ENCODE measurements at regions not wholly inside any gene's neighbourhood (a gene's known extent, or its start where the extent isn't known, plus 50 kb on each side); places are given as distances from the start of the nearest gene placed in this dataset.

GRCh38 chr16:52005551-52005950 is 541.4 kb downstream of the TOX3 start:
- no peaks in the 10 kb centered on the region for H3K4me1 ChIP-seq (ENCODE audit: control insufficient read depth, extremely low read depth, insufficient read depth, low read length)
- ChIA-PET POLR2A (no interaction called here), CTCF (no interaction called here)
- no peaks in the 10 kb centered on the region for H3K36me3 ChIP-seq (ENCODE audit: control insufficient read depth in 2 of 2, extremely low read depth in 1 of 2, insufficient read depth in 2 of 2, low read length in 2 of 2)
- DNase-seq (ENCODE audit: low read depth, low spot score), result no peak
- no peak for FAIRE-seq
- TF ChIP-seq, protein P1, sequence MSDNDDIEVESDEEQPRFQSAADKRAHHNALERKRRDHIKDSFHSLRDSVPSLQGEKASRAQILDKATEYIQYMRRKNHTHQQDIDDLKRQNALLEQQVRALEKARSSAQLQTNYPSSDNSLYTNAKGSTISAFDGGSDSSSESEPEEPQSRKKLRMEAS (IDR thresholded peaks at IDR 0.05; ENCODE audit: insufficient read depth, insufficient read length), result no peak
- TF ChIP-seq GATA2 (IDR thresholded peaks at IDR 0.05; ENCODE audit: insufficient read depth, insufficient read length, low read depth, low read length) (no peak), POLR2AphosphoS5 (IDR thresholded peaks at IDR 0.05; ENCODE audit: insufficient read depth, low read depth, low read length) (no peak), JUN (IDR thresholded peaks at IDR 0.05; ENCODE audit: borderline replicate concordance, insufficient read depth, insufficient read length, low read depth) (no peak), POLR2A (IDR thresholded peaks at IDR 0.05; ENCODE audit: low read depth, low read length) (no peak), EZH2 (IDR thresholded peaks at IDR 0.05; ENCODE audit: borderline replicate concordance, low read depth, low read length, severe bottlenecking) (no peak), FOS (IDR thresholded peaks at IDR 0.05; ENCODE audit: borderline replicate concordance, insufficient read depth, low read length) (no peak), MYC (IDR thresholded peaks at IDR 0.05; ENCODE audit: low read depth, low read length) (no peak), CTCF (IDR thresholded peaks at IDR 0.05; ENCODE audit: extremely low read depth in 1 of 2, insufficient read depth in 1 of 2, low read depth in 1 of 2, low read length in 2 of 2) (no peak)
- H3K27ac ChIP-seq (ENCODE audit: insufficient read depth, low read depth, low read length), result no peak overlapping the region
- no peaks in the 10 kb centered on the region for H3K79me2 ChIP-seq (ENCODE audit: control insufficient read depth, insufficient read depth, low read length)
- no peaks in the 10 kb centered on the region for H3K9me1 ChIP-seq (replicated peaks; ENCODE audit: control insufficient read depth, extremely low read depth, insufficient read depth, low read length)
- no peaks in the 10 kb centered on the region for H3K9me3 ChIP-seq (replicated peaks; ENCODE audit: control insufficient read depth, insufficient read depth, low read length)
- H4K20me1 ChIP-seq (replicated peaks; ENCODE audit: control insufficient read depth, extremely low read depth, insufficient read depth, low read length), result no peaks in the 10 kb centered on the region
- no peak overlapping the region for H3K4me3 ChIP-seq (replicated peaks in 1 of 3; ENCODE audit: insufficient read depth in 1 of 3, low read depth in 1 of 3, low read length in 3 of 3)
- H2AFZ ChIP-seq (ENCODE audit: low read depth, low read length), result no peak overlapping the region
- dilution Hi-C loops (cut with MboI; ENCODE audit: extremely low pct_ligation_motif_present, low sequenced_read_pairs) (no loop called here), intact Hi-C loops (cut with micrococcal nuclease) (no loop called here)
- H3K9ac ChIP-seq (replicated peaks; ENCODE audit: extremely low read depth, insufficient read depth, low read length), result no peak overlapping the region
- no TSS peak for BruUV-seq (replicated peaks)
- no peaks in the 10 kb centered on the region for H3K27me3 ChIP-seq (ENCODE audit: control insufficient read depth in 2 of 2, insufficient read depth in 2 of 2, low read length in 2 of 2)
- H3K4me2 ChIP-seq (ENCODE audit: insufficient read depth, low read length), result no peak overlapping the region

Data from endothelial cell of umbilical vein (primary cell).